Transverse colon (tissue), 4 donors: ENCODE measurements at regions not wholly inside any gene's neighbourhood (a gene's known extent, or its start where the extent isn't known, plus 50 kb on each side); places are given as distances from the start of the nearest gene placed in this dataset.

ENCODE experiments used
- DNase-seq: peaks from one replicate; pipeline ENCODE4 v3.0.0-alpha.2; 2019
- H3K27ac ChIP-seq, 4 donors: fragments of 200-600 bp; sonication (generic); 2 replicates each; pipeline ENCODE4 v1.5.1; 2016 to 2018; ENCODE audit warnings: inconsistent platforms in 4 of 4
- H3K27me3 ChIP-seq: fragments of 200-600 bp; sonication (generic); 2 replicates; pipeline ENCODE4 v1.5.1; 2017; ENCODE audit warnings: inconsistent platforms
- H3K36me3 ChIP-seq, 4 donors: fragments of 200-600 bp; sonication (generic); 2 replicates each; pipeline ENCODE4 v1.5.1; 2017 to 2019; ENCODE audit warnings: inconsistent platforms in 4 of 4
- H3K4me1 ChIP-seq, 4 donors: fragments of 200-600 bp; sonication (generic); 2 replicates each; pipeline ENCODE4 v1.5.1; 2017 to 2020; ENCODE audit warnings: inconsistent platforms in 4 of 4
- H3K4me3 ChIP-seq, 4 donors: fragments of 200-600 bp; sonication (generic); 1 replicate in 1 of 4; 2 replicates in 3 of 4; pipeline versions ENCODE4 v1.5.1 to v1.6.1; 2017 to 2019; ENCODE audit warnings: inconsistent platforms in 4 of 4
- H3K9me3 ChIP-seq, 2 donors: fragments of 200-600 bp; sonication (generic); 2 replicates each; pipeline ENCODE4 v1.5.1; 2017 to 2019; ENCODE audit warnings: inconsistent platforms in 2 of 2
- EP300 ChIP-seq: sonication (generic); formaldehyde crosslinking; IDR thresholded peaks from one replicate; pipeline ENCODE4 v1.6.1; 2017; ENCODE audit warnings: antibody characterized with exemption, low read depth
- POLR2A ChIP-seq: fragments of 450-650 bp; IDR thresholded peaks from one replicate; pipeline ENCODE4 v1.6.1; 2016; ENCODE audit warnings: antibody characterized with exemption, mild to moderate bottlenecking, moderate library complexity
- POLR2AphosphoS5 ChIP-seq, 3 donors: sonication (generic); formaldehyde crosslinking; IDR thresholded peaks; one replicate each; pipeline ENCODE4 v1.6.1; 2016; ENCODE audit warnings: antibody characterized with exemption in 3 of 3
- WGBS, 2 donors: methylation state at CpG; one replicate each; pipeline ENCODE4 v1.1.5; 2018; ENCODE audit warnings: low coverage in 1 of 2; 5-methylcytosine and 5-hydroxymethylcytosine counted together
- in situ Hi-C, 4 donors: fragments of 200-750 bp; cut with MboI; loops; one replicate each; pipeline versions ENCODE4 v1.15.0 to v1.15.1; 2017; ENCODE audit warnings: low sequenced_read_pairs in 3 of 4, low pct_ligation_motif_present in 1 of 4, low pct_unique_long_range_greater_than_20kb in 1 of 4
- intact Hi-C: fragments of 100-400 bp; cut with DNase I; formaldehyde crosslinking; loops from one replicate; pipeline ENCODE4 v1.15.1; 2023; ENCODE audit warnings: low total_unique reads
- TF ChIP-seq, protein P1 (sequence below), 5 experiments: fragments of 200-600 bp in 3 of 5; fragments of 450-650 bp in 2 of 5; sonication (generic) in 3 of 5; IDR thresholded peaks; 1 replicate in 2 of 5; 2 replicates in 3 of 5; pipeline ENCODE4 v1.5.1; 2016 to 2017; ENCODE audit warnings: antibody characterized with exemption in 5 of 5, inconsistent platforms in 3 of 5, mild to moderate bottlenecking in 2 of 5, moderate library complexity in 1 of 5

DNA sequence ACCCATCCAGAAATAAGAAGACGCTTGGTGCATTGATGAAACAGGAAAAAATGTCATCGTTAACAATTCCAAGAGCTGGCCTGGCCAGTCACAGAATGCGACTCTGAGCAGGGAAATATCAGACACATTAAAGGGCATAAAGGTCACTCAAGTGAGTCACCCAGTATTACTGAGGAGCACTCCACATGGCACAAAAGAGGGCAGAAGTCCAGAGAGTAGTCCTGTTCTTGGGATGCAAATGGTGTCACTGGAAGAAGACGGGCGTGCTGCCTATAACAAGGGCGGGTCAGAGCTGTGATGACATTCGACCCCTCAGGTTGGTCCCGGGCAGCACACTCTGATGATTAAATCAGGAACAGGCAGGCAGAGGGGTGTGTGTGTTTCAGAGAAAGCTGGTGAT is 720.3 kb downstream of the UQCRFS1 start:
- WGBS, 2 donors: 59 to 69% methylated on average over 4 to 8 of the region's 8 CpGs
- Histone ChIP-seq H3K9me3 (no peaks in the 10 kb centered on the region), H3K4me3 (no peak overlapping the region), H3K27ac (no peak overlapping the region), H3K27me3 (no peaks in the 10 kb centered on the region), H3K36me3 (no peaks in the 10 kb centered on the region), H3K4me1 (peaks cover 0 to 10% (median 0%) of the 10 kb centered on the region in 4 donors)
- DNase-seq: no peak
- TF ChIP-seq EP300: no peak
- TF ChIP-seq, protein P1, sequence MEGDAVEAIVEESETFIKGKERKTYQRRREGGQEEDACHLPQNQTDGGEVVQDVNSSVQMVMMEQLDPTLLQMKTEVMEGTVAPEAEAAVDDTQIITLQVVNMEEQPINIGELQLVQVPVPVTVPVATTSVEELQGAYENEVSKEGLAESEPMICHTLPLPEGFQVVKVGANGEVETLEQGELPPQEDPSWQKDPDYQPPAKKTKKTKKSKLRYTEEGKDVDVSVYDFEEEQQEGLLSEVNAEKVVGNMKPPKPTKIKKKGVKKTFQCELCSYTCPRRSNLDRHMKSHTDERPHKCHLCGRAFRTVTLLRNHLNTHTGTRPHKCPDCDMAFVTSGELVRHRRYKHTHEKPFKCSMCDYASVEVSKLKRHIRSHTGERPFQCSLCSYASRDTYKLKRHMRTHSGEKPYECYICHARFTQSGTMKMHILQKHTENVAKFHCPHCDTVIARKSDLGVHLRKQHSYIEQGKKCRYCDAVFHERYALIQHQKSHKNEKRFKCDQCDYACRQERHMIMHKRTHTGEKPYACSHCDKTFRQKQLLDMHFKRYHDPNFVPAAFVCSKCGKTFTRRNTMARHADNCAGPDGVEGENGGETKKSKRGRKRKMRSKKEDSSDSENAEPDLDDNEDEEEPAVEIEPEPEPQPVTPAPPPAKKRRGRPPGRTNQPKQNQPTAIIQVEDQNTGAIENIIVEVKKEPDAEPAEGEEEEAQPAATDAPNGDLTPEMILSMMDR (IDR thresholded peaks at IDR 0.05): no peak
- TF ChIP-seq POLR2A: no peak
- TF ChIP-seq POLR2AphosphoS5 (IDR thresholded peaks at IDR 0.05): no peak
- intact Hi-C loops (no loop called here), in situ Hi-C loops (no loop called here)

DNA sequence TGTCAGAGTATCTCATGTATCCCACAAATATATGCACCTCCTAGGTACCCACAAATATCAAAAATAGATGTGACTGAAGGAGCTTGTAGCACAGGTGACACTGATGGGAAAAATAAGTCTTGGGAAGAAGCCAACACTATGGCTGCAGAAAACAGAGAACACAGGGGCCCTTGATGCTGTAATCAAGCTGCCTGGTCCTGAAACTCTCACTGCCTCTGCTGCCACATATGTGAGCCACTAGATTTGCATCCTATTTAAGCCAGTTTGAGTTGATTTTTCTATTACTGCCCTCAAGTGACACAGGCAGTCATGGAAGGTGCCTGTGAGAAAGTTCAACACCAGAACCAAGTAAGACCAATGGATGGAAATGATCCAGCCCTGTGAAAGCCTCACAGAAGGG is 720.8 kb downstream of the UQCRFS1 start:
- no peak for DNase-seq
- TF ChIP-seq, protein P1 (IDR thresholded peaks at IDR 0.05): no peak
- TF ChIP-seq EP300 (no peak), POLR2AphosphoS5 (IDR thresholded peaks at IDR 0.05) (no peak), POLR2A (no peak)
- in situ Hi-C loops (no loop called here), intact Hi-C loops (no loop called here)
- Histone ChIP-seq H3K36me3 (no peaks in the 10 kb centered on the region), H3K4me1 (peaks cover 0 to 14% (median 0%) of the 10 kb centered on the region in 4 donors), H3K9me3 (no peaks in the 10 kb centered on the region), H3K4me3 (no peak overlapping the region), H3K27me3 (no peaks in the 10 kb centered on the region), H3K27ac (no peak overlapping the region)

DNA sequence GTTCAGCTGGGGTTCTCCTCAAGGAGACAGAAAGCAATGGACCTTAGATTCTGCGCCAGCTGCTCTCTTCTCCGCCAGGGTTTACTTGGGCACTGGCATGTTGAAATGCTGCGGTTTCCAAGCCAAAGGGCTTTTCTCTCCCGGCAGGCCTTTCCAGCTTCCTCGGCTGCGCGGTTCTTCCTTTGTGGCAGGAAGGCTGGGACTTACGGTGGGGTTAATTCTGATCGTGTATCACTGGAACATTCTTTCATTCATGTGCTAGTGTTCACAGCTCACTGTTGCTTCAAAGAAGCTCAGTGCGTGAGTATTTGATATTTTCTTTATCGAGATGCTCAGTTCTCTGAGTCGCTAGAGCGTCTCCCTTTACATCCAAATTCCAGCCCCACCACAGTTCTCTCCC is 723.2 kb downstream of the UQCRFS1 start:
- 70 to 85% methylated on average over 4 to 13 of the region's 13 CpGs for WGBS, 2 donors
- TF ChIP-seq POLR2A (no peak), POLR2AphosphoS5 (IDR thresholded peaks at IDR 0.05) (no peak), EP300 (no peak)
- TF ChIP-seq, protein P1 (IDR thresholded peaks at IDR 0.05): no peak
- no peak for DNase-seq
- in situ Hi-C loops: no loop called here
- no peak overlapping the region for H3K4me3 ChIP-seq
- H3K9me3 ChIP-seq: no peaks in the 10 kb centered on the region
- peaks cover 0 to 32% (median 2%) of the 10 kb centered on the region in 4 donors for H3K4me1 ChIP-seq
- H3K27ac ChIP-seq: no peak overlapping the region
- intact Hi-C loops: no loop called here
- H3K27me3 ChIP-seq: no peaks in the 10 kb centered on the region
- H3K36me3 ChIP-seq: no peaks in the 10 kb centered on the region

DNA sequence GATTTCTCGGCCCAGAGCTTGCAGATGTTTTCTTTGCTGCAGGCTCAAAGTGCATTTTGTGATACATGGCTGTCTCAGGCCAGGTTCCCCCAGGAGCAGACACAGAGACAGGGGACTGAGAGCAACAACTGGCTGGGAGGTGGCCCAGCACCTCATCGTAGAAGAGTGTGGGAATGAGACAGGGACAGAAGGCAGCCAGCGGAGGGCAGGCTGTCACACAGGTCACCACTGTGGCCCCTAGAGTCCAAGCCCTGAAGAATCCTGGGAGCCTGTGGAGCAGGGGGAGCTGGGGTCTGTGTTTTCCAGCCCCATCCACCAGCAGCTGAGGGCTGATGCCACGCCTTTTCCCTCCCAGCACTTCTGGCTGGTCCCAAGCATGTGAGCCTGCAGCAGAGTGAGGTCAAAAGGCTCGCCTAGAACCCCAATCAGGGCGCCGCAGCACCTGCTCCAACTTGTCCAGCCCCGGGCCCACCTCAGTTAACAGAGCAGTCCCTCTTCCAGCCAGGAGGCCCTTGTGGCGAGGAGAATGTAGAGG is 723.8 kb downstream of the UQCRFS1 start:
- Histone ChIP-seq H3K4me3 (no peak overlapping the region), H3K27me3 (no peaks in the 10 kb centered on the region), H3K4me1 (peaks cover 0 to 32% (median 2%) of the 10 kb centered on the region in 4 donors), H3K36me3 (no peaks in the 10 kb centered on the region), H3K27ac (no peak overlapping the region), H3K9me3 (no peaks in the 10 kb centered on the region)
- 87% methylated on average over 9 of the region's 9 CpGs; no CpG with 5 or more reads in 1 of the 2 donors for WGBS, 2 donors
- intact Hi-C loops (no loop called here), in situ Hi-C loops (no loop called here)
- no peak for DNase-seq
- TF ChIP-seq POLR2A (no peak), EP300 (no peak), POLR2AphosphoS5 (IDR thresholded peaks at IDR 0.05) (no peak)
- TF ChIP-seq, protein P1 (IDR thresholded peaks at IDR 0.05): no peak
